ENCODE measurements at regions not wholly inside any gene's neighbourhood (a gene's known extent, or its start where the extent isn't known, plus 50 kb on each side); places are given as distances from the start of the nearest gene placed in this dataset.
A peak's percentile ranks its signal among the peaks of the same experiment; 100 is the strongest.
"Not testable (repeated sequence)": the region's sequence is repeated elsewhere in the genome, so short reads cannot be mapped to it uniquely, and the experiment has no call there.

DNA sequence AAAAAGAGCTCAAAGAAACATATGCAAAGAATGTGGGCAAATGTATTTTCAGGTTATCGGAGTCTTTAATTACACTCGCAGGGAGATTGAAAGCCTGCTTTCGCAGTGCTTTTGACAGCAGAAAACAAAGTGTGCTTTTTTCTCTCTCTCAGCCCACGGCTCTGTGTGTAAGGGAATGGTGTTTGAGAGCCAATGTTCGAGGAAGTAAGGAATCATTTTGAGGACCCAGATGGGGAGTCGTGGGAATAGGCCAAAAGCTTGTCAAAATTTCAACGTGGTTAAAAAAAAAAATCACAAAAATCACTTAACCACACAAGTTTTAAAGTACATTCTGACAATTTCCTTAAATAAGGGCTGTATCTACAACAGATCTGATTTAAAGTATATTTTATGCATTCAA is 197.1 kb upstream of the IRS2 start:
- H3K4me3 ChIP-seq (ENCODE audit: low read depth, low read length) = no peak overlapping the region
- DNase-seq (ENCODE audit: low read depth) = no peak
- TF ChIP-seq, protein P1, sequence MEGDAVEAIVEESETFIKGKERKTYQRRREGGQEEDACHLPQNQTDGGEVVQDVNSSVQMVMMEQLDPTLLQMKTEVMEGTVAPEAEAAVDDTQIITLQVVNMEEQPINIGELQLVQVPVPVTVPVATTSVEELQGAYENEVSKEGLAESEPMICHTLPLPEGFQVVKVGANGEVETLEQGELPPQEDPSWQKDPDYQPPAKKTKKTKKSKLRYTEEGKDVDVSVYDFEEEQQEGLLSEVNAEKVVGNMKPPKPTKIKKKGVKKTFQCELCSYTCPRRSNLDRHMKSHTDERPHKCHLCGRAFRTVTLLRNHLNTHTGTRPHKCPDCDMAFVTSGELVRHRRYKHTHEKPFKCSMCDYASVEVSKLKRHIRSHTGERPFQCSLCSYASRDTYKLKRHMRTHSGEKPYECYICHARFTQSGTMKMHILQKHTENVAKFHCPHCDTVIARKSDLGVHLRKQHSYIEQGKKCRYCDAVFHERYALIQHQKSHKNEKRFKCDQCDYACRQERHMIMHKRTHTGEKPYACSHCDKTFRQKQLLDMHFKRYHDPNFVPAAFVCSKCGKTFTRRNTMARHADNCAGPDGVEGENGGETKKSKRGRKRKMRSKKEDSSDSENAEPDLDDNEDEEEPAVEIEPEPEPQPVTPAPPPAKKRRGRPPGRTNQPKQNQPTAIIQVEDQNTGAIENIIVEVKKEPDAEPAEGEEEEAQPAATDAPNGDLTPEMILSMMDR (conservative IDR thresholded peaks at IDR 0.05; ENCODE audit: low read depth, low read length) = no peak

DNA sequence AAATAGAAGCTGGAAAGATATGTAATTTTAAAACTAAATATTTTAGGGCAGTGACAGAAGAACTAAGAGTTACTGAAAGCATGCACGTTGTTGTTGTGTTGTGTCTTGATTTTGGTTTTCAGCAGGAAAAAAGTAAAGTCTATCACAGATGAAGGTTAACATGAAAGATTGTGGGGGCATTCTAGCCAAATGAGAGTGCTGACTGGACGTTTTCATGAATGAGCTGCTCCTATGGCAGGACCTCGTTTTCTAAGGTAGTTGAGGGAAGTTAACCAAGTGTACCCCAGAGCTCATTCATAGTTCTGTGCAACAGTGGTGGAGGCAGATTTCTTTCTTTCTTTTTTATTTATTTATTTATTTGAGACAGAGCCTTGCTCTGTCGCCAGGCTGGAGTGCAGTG is 194.6 kb upstream of the IRS2 start:
- no peak overlapping the region for H3K4me3 ChIP-seq (ENCODE audit: low read depth, low read length)
- TF ChIP-seq, protein P1 (conservative IDR thresholded peaks at IDR 0.05; ENCODE audit: low read depth, low read length) = no peak

DNA sequence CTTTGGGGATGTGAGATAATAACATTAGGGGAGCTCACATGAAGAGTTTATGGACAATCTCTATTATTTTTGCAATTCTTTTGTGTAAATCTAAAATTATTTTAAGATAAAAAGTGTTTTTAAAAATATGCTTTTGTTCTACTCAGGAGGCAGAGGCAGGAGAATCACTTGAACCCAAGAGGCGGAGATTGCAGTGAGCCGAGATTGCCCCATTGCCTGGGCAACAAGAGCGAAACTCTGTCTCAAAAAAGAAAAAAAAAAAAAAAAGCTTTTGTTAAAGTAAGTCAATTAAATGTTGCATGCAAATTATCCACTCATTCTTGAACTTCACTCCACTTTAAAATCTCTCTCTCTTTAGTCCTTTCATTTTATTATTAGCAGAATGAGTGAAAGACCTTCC is 193.3 kb upstream of the IRS2 start:
- H3K4me3 ChIP-seq (ENCODE audit: low read depth, low read length); DNase-seq (ENCODE audit: low read depth): not testable (repeated sequence)

More for the DNA sequence above, 194.6 kb upstream of the IRS2 start:
- no peak for DNase-seq (ENCODE audit: low read depth)

DNA sequence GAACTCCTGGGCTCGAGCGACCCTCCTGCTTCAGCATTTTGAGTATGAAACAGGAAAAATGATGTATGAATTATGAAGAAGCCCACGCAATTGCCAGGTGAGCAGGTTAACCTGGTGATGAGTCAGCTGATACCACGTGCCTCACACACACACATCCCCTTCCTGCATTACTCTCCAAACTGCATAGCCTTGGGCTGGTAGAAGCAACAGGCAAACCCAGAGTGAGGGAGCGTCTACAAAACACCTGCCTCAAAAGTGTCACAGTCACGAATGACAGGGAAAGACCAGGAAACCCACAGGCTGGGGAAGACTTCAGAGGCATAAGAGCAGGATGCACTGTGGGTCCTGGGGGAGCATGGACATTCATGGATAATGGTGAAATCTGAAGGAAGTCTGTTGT is 192.8 kb upstream of the IRS2 start:
- TF ChIP-seq, protein P1 (conservative IDR thresholded peaks at IDR 0.05; ENCODE audit: low read depth, low read length) = no peak
- no peak overlapping the region for H3K4me3 ChIP-seq (ENCODE audit: low read depth, low read length)
- DNase-seq (ENCODE audit: low read depth) = no peak

DNA sequence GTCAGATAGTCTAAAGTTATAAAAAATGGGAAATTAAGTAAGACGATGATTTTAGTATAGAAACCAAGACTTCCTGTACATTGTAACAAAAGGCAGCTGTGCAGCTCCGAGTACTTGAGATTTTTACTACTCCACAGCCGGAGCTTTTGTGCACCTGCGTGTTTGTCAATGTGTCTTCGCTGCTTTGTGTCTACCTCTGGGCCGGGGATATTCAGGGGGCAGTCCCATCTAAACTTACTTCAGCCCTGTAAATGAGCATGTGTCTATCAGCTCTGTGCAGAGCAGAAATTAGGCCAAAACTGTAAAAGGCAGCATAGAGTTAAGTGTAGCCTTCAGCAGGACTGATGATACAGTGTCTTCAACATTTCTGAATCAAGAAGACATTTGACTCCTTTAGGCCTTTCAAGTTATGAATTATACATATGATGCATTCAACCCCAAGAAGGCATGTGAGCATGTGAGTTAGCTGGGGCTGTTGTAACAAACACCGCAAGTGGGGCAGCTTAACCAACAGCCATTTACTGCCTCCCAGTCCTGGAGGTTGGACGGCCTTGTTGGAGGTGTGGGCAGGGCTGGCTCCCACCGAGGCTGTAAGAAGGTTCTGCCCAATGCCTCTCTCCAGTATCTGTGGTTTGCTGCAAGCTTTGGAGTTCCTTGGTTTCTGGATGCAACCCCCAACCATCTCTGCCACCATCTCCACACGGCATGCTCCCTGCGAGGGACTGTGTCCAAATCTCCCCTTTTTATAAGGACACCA is 191.0 kb upstream of the IRS2 start:
- TF ChIP-seq, protein P1 (conservative IDR thresholded peaks at IDR 0.05; ENCODE audit: low read depth, low read length) = no peak
- H3K4me3 ChIP-seq (ENCODE audit: low read depth, low read length) = no peak overlapping the region
- no peak for DNase-seq (ENCODE audit: low read depth)

DNA sequence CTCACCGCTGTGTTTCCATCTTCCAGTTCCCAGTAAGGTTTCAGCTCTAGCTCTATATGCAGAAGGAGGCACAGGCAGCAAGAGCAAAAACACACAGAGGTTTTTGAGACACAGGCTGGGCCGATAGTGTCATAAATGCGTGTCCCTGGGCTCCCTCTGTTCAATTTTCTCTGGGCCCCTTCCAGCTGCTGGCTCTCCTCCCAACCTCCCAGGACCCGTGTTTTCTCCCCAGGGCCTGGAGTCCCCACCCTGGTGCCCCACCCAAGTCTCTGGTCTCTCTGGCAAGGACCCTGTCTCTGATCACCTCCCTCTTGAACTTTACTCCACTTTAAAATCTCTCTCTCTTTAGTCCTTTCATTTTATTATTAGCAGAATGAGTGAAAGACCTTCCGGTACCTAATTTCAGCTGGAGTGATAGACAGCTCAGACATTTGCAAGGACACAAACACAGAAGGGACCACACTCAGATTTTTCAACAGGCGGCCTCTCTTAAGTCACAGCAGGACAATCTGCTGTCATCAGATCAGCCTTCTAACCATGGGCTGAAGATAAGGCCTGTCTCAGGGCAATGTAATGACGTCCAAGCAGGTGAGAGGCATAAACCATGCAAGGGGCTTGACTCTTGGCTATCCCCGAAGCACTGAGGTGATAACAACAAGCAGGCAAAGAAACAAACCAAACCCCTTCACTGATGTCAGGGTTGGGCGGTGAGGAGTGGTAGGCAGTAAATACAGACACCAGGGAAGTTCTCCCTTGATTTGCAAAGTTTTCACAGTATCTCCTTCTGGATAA is 190.0 kb upstream of the IRS2 start:
- DNase-seq (ENCODE audit: low read depth) = no peak
- TF ChIP-seq, protein P1 (conservative IDR thresholded peaks at IDR 0.05; ENCODE audit: low read depth, low read length) = no peak
- H3K4me3 ChIP-seq (ENCODE audit: low read depth, low read length) = no peak overlapping the region

DNA sequence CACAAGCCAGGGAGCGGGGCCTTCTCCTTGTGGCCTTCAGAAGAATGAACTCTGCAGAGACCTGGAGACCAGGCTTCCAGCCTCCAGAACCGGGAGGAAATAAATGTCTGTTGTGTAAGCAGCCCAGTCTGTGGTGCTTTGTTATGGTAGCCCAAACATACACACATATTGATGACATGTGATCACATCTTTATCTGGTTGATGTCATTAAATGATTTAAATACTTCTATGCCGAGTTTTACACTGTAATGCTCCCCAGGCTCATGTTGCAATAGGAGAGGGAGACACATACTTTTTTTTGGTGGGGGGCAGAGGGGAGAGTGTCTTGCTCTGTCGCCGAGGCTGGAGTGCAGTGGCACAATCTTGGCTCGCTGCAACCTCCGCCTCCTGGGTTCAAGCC is 188.0 kb upstream of the IRS2 start:
- peak; percentile 42 for DNase-seq (ENCODE audit: low read depth)
- TF ChIP-seq, protein P1 (conservative IDR thresholded peaks at IDR 0.05; ENCODE audit: low read depth, low read length) = no peak
- no peak overlapping the region for H3K4me3 ChIP-seq (ENCODE audit: low read depth, low read length)
